GM12891 (cell line): ENCODE measurements at regions not wholly inside any gene's neighbourhood (a gene's known extent, or its start where the extent isn't known, plus 50 kb on each side); places are given as distances from the start of the nearest gene placed in this dataset.

Experiments
- PAX5 ChIP-seq: IDR thresholded peaks from 2 replicates; pipeline ENCODE4 v1.6.1; 2011; ENCODE audit warnings: low read length, moderate library complexity, mild to moderate bottlenecking; ENCODE audit not compliant: insufficient read depth, severe bottlenecking
- POLR2A ChIP-seq: IDR thresholded peaks from 2 replicates; pipeline ENCODE4 v1.6.1; 2011; ENCODE audit warnings: low read depth, low read length, control low read depth
- POLR2AphosphoS5 ChIP-seq: IDR thresholded peaks from 2 replicates; pipeline ENCODE4 v1.6.1; 2011; ENCODE audit warnings: low read depth, low read length, control low read depth
- TAF1 ChIP-seq: IDR thresholded peaks from 2 replicates; pipeline ENCODE4 v1.6.1; 2011; ENCODE audit warnings: low read depth, low read length, control low read depth

DNA sequence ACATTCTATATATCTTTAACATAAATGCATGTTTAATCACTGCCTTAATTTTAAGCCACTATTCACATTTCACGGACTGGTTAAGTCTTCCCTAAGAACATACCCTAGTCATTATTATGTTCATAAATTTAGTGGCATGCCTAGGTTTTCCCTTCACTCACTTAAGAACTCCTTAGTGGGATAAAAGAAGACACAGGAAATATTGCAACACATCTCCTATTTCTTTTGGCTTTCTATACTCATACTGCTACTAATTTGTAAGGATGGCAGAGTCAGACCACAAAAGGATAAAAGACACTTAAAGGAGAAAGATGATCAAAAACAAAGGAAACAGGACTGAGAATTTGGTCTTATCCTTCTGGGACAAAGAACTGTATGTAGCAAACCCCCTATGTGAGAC is 951.4 kb downstream of the SORCS3 start:
- no peak for TF ChIP-seq POLR2A
- no peak for TF ChIP-seq TAF1
- no peak for TF ChIP-seq POLR2AphosphoS5
- TF ChIP-seq PAX5, result no peak
